OCI-LY1 (cell line): ENCODE measurements at regions not wholly inside any gene's neighbourhood (a gene's known extent, or its start where the extent isn't known, plus 50 kb on each side); places are given as distances from the start of the nearest gene placed in this dataset.

Source experiments
- EZH2 ChIP-seq: fragments of 200-600 bp; sonication (generic), shearing (Covaris generic); IDR thresholded peaks from 2 replicates; pipeline ENCODE4 v1.8.0; 2017; ENCODE audit warnings: borderline replicate concordance, mixed run types, mild to moderate bottlenecking, antibody characterized with exemption, low read length, moderate library complexity, mixed read lengths
- TF ChIP-seq, protein P1 (sequence below): fragments of 200-600 bp; sonication (generic), shearing (Covaris generic); IDR thresholded peaks from 2 replicates; pipeline ENCODE4 v1.5.1; 2017; ENCODE audit warnings: mild to moderate bottlenecking, antibody characterized with exemption, low read length, moderate library complexity, mixed read lengths

DNA sequence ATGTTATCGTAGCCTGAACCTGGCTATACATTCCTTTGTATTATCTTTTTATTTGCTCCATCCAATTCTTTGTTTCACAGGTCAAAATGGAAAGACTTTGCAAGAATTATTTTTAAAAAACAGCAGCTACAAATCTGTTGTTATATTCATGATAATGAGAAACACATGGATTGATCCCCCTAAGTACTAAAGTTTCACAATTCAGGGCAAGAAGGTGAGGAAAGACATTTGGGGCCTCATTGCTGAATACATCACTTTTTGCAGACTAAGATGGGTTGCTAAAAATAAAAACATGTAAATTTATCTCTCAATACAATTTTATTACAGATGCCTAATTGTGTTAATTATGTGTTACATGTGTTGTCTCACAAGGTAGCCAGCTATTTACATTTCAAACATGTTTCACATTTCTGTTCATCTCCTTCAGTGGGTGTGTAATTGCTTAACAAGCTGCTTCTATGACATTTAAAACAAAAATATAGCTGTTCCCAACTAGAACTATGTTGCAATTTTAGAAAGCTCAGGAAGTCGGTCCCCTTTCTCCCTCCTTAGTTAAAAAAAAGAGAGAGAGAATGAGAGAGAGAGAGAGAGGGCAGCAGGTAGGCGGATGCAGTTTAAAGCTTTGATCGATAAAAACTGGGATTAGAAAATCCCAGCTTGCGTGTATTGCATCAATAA is 606.3 kb upstream of the FZD8 start:
- TF ChIP-seq EZH2 = no peak
- TF ChIP-seq, protein P1, sequence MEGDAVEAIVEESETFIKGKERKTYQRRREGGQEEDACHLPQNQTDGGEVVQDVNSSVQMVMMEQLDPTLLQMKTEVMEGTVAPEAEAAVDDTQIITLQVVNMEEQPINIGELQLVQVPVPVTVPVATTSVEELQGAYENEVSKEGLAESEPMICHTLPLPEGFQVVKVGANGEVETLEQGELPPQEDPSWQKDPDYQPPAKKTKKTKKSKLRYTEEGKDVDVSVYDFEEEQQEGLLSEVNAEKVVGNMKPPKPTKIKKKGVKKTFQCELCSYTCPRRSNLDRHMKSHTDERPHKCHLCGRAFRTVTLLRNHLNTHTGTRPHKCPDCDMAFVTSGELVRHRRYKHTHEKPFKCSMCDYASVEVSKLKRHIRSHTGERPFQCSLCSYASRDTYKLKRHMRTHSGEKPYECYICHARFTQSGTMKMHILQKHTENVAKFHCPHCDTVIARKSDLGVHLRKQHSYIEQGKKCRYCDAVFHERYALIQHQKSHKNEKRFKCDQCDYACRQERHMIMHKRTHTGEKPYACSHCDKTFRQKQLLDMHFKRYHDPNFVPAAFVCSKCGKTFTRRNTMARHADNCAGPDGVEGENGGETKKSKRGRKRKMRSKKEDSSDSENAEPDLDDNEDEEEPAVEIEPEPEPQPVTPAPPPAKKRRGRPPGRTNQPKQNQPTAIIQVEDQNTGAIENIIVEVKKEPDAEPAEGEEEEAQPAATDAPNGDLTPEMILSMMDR = no peak
